ENCODE measurements at regions not wholly inside any gene's neighbourhood (a gene's known extent, or its start where the extent isn't known, plus 50 kb on each side); places are given as distances from the start of the nearest gene placed in this dataset.

DNA sequence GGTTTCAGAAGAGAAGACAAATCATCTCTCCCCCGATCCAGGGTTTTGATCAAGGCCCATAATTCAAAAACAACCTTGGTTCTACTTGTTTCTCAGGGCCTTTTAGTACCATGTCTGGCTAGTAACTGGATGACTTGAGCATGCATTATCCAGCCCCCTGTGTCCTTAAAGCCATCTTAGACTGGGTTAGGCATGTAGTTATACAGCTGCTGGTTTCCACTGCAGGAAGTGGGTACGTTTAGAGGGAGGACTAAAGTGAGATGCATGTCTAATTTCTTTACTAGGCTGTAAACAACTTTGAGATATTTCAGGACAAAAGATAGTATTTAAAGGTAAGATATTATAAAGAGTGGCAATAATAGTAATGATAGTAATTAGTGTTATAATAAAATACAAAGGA lies 372.0 kb downstream of the PLK2 start:
- Histone ChIP-seq H3K27me3 (no peaks in the 10 kb centered on the region), H3K4me3 (no peak overlapping the region), H3K4me1 (peaks cover 0 to 10% (median 0%) of the 10 kb centered on the region in 4 donors), H3K9me3 (no peaks in the 10 kb centered on the region), H3K36me3 (no peaks in the 10 kb centered on the region), H3K27ac (no peak overlapping the region)
- no peak for DNase-seq
- intact Hi-C loops (cut with DNase I; ENCODE audit: low total_unique reads), result no loop called here
- no peak for TF ChIP-seq POLR2A (IDR thresholded peaks at IDR 0.05)
- TF ChIP-seq POLR2AphosphoS5 (IDR thresholded peaks at IDR 0.05), result no peak
- TF ChIP-seq, protein P1, sequence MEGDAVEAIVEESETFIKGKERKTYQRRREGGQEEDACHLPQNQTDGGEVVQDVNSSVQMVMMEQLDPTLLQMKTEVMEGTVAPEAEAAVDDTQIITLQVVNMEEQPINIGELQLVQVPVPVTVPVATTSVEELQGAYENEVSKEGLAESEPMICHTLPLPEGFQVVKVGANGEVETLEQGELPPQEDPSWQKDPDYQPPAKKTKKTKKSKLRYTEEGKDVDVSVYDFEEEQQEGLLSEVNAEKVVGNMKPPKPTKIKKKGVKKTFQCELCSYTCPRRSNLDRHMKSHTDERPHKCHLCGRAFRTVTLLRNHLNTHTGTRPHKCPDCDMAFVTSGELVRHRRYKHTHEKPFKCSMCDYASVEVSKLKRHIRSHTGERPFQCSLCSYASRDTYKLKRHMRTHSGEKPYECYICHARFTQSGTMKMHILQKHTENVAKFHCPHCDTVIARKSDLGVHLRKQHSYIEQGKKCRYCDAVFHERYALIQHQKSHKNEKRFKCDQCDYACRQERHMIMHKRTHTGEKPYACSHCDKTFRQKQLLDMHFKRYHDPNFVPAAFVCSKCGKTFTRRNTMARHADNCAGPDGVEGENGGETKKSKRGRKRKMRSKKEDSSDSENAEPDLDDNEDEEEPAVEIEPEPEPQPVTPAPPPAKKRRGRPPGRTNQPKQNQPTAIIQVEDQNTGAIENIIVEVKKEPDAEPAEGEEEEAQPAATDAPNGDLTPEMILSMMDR (IDR thresholded peaks at IDR 0.05), result no peak
- no peak for TF ChIP-seq EP300 (IDR thresholded peaks at IDR 0.05)
- WGBS, 5 donors, result 80 to 87% (median 82%) methylated on average over 2 of the region's 2 CpGs

DNA sequence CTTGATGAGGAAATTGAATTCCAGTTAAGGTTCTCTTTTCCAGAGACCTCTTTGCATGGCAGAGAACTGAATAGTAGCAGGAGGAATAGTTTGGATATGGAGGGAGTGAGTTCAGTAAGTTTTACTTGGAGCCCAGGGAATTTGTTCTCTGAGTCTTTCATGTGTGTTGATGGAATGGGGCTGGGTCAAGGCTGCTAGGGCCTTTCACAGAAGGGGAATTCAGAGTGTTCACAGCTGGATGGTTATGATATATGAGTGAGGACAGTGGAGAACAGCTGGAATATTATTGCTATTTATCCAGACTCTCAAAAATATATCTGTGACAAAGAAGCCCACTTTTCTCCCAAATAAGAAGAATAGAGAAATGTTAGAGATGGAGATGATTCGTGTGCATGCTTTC lies 372.8 kb downstream of the PLK2 start:
- no peaks in the 10 kb centered on the region for H3K36me3 ChIP-seq
- H3K9me3 ChIP-seq, result no peaks in the 10 kb centered on the region
- WGBS, 5 donors, result 75 to 84% (median 78%) methylated on average over 1 of the region's 1 CpG
- no peaks in the 10 kb centered on the region for H3K27me3 ChIP-seq
- no peak for TF ChIP-seq POLR2A (IDR thresholded peaks at IDR 0.05)
- TF ChIP-seq POLR2AphosphoS5 (IDR thresholded peaks at IDR 0.05), result no peak
- TF ChIP-seq, protein P1 (IDR thresholded peaks at IDR 0.05), result no peak
- no peak for TF ChIP-seq EP300 (IDR thresholded peaks at IDR 0.05)
- intact Hi-C loops (cut with DNase I; ENCODE audit: low total_unique reads), result no loop called here
- peaks cover 0 to 10% (median 0%) of the 10 kb centered on the region in 4 donors for H3K4me1 ChIP-seq
- H3K4me3 ChIP-seq, result no peak overlapping the region
- no peak overlapping the region for H3K27ac ChIP-seq
- peak in 1 of 2 donors; percentile 47 for DNase-seq

DNA sequence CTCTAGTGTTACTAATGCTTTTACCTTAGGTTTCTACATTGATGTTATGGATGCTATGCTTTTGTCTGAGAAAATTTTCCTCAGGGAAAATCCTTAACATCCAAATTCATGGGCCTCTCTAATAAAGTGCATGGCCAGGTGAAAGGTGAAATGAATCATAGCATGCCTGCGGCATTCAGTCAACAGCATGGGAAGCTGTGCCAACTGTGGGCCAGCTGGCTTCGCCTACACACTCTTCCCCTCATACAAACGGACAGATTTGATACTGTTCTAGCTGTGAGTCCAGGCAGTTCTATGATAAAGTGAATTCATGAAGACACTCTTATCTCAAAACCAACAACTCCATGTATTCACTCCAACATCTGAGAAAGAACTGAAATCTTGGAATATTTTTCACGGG lies 374.1 kb downstream of the PLK2 start:
- H3K27ac ChIP-seq, result no peak overlapping the region
- peaks cover 0 to 10% (median 0%) of the 10 kb centered on the region in 4 donors for H3K4me1 ChIP-seq
- TF ChIP-seq POLR2A (IDR thresholded peaks at IDR 0.05) (no peak), POLR2AphosphoS5 (IDR thresholded peaks at IDR 0.05) (no peak), EP300 (IDR thresholded peaks at IDR 0.05) (no peak)
- TF ChIP-seq, protein P1 (IDR thresholded peaks at IDR 0.05), result no peak
- peak in 1 of 2 donors; percentile 33 for DNase-seq
- H3K36me3 ChIP-seq, result no peaks in the 10 kb centered on the region
- 60 to 81% (median 76%) methylated on average over 4 of the region's 4 CpGs for WGBS, 5 donors
- intact Hi-C loops (cut with DNase I; ENCODE audit: low total_unique reads), result no loop called here
- no peak overlapping the region for H3K4me3 ChIP-seq
- no peaks in the 10 kb centered on the region for H3K9me3 ChIP-seq
- no peaks in the 10 kb centered on the region for H3K27me3 ChIP-seq

DNA sequence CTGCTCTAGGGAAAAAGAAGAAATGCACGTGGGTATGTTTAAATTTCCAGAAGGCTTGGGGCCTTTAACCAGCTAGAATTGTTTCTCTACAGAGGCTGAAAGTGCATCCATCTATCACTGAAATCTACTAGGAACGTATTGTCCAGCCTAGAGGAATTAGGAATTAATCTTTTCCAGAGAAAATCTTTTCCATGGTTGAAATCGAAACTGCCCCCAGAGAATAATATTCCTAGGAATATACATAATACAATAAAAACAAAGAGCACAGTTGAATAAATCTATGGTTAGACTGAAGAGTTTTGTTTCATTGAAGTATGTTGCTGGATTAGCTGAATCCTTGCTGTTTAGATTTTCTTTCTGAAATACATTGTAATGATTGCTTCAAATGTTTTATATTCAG lies 378.5 kb downstream of the PLK2 start:
- Histone ChIP-seq H3K36me3 (no peaks in the 10 kb centered on the region), H3K27ac (no peak overlapping the region), H3K4me1 (no peaks in the 10 kb centered on the region), H3K27me3 (no peaks in the 10 kb centered on the region), H3K9me3 (no peaks in the 10 kb centered on the region), H3K4me3 (no peak overlapping the region)
- TF ChIP-seq EP300 (IDR thresholded peaks at IDR 0.05), result no peak
- TF ChIP-seq, protein P1 (IDR thresholded peaks at IDR 0.05), result no peak
- TF ChIP-seq POLR2A (IDR thresholded peaks at IDR 0.05), result no peak
- TF ChIP-seq POLR2AphosphoS5 (IDR thresholded peaks at IDR 0.05), result no peak
- no peak for DNase-seq
- WGBS, 5 donors, result 65 to 79% (median 67%) methylated on average over 3 of the region's 3 CpGs
- intact Hi-C loops (cut with DNase I; ENCODE audit: low total_unique reads), result no loop called here

Measured in stomach (tissue), 8 donors.